ENCODE measurements at regions not wholly inside any gene's neighbourhood (a gene's known extent, or its start where the extent isn't known, plus 50 kb on each side); places are given as distances from the start of the nearest gene placed in this dataset.
"Not testable (repeated sequence)": the region's sequence is repeated elsewhere in the genome, so short reads cannot be mapped to it uniquely, and the experiment has no call there.

GRCh38 chr4:187464573-187464972 is 531.0 kb upstream of the ZFP42 start:
- no peak for DNase-seq

- no peak for DNase-seq
Observed at GRCh38 chr4:187467224-187467623, 528.3 kb upstream of the ZFP42 start.

DNA sequence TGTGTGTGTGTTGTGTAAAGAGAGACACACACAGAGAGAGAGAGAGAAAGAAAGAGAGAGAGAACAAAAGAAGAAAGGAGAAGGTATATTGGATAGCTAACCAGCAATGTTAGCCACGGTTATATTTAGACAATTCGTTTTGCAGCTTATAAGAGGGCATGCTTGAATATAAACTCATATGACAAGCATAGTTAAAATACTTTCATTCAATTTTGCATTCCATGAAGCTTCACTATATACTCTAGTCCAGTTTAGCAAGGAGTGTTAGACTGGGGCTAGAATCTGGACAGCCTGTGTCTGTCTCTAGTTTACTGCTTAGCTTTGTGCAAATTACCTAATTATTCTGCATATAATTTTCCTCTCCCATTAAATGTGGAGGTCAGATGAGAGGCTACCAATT is 525.9 kb upstream of the ZFP42 start:
- no peak for DNase-seq

DNA sequence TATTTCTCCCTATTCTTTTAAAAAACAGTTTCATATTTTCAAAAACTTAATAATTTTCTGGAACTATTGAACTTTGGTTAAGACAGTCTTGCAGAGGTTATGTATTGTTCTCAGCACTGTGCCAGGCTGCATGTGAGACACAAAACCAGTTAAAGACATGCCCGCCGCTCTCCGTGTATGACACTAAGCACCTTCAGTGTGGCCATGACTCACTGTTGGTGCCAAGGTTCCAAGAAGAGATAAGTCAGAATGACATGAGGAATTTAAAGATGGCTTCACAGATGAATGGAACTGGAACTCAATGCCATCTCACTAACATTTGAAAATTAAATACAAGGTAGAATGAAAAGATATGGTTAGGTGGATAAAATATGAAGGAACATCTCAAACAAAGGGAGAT is 525.5 kb upstream of the ZFP42 start:
- no peak for DNase-seq

DNA sequence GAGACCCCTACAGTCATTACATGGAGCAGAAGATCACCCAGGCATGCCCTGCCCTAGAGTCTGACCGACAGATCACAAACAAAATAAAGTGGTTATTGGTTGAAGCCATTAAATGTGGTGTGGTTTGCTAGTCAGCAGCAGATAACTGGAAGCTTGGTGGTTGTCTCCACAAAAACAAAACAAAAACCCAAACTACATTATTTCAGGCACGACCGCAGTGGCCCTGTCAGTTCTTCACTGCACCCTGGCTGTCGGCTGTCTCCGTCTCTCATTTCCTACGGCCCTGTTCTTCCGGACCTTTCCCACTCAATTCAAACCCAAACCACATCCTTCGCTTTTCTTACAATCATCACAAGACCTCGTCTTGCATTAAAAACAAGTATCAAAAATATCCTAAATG is 521.3 kb upstream of the ZFP42 start:
- no peak for DNase-seq

DNA sequence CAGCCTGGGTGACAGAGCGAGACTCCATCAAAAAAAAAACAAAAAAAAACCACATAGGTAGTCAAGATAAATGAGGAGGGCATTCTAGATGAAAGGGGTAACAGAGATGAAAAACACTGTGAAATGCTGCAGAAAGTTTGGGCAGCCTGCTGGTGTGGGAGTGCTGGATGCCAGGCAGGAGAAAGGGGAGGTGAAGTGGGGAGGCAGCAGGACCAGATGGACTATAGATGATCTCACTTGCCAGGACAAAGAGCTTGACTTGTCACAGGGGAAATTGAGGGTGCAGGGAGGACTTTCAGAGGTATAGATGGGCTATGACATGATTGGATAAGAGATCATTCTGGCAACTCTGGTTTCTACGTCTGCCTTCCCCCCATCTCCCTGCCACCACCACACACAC is 519.7 kb upstream of the ZFP42 start:
- no peak for DNase-seq

- DNase-seq: no peak
Observed at GRCh38 chr4:187477224-187477623, 518.3 kb upstream of the ZFP42 start.

- DNase-seq: no peak
Observed at GRCh38 chr4:187478292-187479140, 517.1 kb upstream of the ZFP42 start.

DNA sequence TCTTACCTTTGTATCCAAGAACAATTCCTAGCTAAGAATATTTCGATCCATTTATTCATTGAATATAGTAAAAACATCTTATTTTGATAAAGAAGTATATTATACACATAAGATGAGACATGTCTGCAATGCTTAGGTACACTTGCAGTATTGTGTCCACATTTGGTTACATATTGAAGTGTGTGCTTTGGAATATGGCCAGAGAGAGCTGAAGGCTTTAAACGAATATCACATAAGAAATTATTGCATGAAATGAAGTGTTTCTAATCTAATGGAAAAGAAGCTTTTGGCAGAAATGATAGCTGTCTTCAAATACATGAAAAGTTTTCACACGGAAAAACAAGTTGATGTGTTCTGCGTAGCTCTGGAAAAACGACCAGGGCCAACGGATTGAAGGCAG is 516.1 kb upstream of the ZFP42 start:
- DNase-seq: peak; percentile 30

DNA sequence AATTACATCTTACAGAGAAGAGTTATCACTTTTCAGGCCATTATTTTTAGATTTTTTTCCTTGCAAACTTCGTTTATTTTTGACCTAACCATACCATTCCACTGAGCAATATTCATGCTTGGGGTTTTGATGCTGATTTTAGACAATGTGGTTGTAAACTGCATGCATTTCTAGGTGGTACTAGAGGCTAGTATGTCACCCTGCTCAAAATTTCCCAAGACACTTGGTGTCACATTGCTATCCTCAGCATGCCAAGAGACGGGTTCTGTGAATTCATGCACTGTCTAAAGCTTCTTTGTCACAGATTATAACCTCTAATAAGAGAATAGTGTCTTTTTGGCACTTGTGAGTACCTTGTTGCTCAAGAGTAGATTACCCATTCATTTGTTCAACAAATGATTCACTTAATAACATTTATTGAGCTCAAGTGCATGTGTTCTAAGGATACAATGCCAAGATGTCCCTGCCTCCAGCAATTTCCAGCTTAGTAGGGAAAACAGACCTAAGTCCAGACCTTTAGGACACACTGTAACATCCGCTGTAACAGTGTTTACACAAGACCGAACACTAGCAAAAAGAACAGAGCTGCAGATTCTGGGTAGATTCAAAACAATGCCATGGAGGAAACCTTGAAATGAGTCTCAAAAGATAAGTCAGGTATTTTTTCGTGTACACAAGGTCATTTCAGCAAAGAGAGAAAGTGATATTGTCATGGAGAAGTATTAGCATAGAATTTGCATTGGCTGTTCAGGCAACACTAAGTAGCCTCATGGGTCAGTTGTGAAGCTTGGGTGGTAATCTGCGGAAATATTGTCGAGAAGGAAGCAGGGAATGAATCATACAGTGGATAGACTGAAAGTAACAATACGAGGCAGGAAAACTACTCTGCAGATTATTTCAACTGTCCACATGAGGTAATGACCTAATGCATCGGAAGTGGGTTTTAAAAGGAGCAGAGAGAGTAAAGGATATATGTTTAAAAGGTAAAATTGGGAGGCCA is 515.1 kb upstream of the ZFP42 start:
- DNase-seq: no peak

DNA sequence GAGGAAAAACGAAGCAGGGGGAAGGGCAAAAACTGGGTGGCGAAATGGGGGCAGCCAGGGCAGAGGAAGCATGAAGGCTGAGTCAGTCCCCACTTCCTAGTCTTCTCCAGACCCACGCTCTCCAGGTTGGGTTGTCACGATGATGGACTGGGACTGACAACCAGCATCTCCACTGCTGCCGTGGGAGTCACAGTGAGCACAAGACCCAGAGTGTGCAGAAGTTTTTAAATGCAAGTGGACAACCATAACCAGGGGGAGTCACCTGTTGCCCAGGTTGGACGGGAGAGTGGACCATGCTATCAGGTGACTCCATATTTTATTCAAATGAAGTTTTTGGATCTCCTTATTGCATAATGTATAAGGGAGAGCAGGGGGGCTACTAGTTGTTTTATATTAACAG is 511.4 kb upstream of the ZFP42 start:
- no peak for DNase-seq

- DNase-seq: no peak
Observed at GRCh38 chr4:187485676-187486075, 509.9 kb upstream of the ZFP42 start.

- DNase-seq: no peak
Observed at GRCh38 chr4:187491286-187491685, 504.3 kb upstream of the ZFP42 start.

GRCh38 chr4:187491959-187492358 is 503.6 kb upstream of the ZFP42 start:
- DNase-seq: no peak

- DNase-seq: no peak
Observed at GRCh38 chr4:187493661-187494060, 501.9 kb upstream of the ZFP42 start.

- peak; percentile 8 for DNase-seq
Observed at GRCh38 chr4:187499956-187500355, 495.6 kb upstream of the ZFP42 start.

GRCh38 chr4:187500796-187501195 is 494.8 kb upstream of the ZFP42 start:
- DNase-seq: no peak

DNA sequence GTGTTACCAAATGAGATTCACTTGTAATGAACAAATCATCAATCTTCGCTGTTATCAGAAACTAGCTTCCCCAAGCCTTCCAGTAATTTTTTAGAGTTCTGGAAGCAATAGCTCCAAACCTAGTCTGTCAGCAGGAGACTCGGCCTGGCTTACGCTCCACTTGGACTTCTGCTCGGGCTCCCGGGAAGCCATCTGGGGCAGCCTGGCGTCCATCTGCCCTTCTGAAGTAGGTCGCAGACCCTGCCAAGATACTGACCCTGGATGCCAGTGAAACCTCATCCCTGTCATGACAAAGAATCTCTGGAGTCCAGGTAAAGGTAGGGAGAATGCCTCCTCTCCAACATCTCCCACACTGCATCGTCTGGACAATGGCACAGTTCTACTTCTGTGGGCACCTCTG is 493.8 kb upstream of the ZFP42 start:
- DNase-seq: no peak

DNA sequence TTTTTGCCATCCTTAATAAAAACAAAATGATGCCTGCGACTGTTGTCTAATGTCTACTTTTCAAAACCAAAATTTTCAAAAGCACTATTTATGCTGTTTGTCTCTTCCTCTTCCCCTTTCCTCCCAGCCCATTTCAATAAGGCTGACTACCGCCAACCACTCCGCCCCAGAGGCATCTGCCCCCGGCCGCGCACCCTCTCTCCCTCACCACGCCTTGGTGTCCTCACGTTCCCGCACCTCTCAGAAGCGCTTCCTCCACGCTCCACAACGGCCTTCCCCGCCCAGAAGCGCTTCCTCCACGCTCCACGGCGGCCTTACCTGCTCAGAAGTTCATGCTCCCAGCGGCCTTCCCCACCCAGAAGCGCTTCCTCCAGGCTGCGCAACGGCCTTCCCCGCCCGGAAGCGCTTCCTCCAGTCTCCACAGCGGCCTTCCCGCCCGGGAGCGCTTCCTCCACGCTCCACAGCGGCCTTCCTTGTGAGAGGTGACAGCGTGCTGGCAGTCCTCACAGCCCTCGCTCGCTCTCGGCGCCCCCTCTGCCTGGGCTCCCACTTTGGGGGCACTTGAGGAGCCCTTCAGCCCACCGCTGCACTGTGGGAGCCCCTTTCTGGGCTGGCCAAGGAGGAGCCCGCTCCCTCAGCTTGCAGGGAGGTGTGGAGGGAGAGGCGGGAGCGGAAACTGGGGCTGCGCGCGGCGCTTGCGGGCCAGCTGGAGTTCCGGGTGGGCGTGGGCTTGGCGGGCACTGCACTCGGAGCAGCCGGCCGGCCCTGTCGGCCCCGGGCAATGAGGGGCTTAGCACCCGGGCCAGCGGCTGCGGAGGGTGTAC is 490.4 kb upstream of the ZFP42 start:
- no peak for DNase-seq

DNA sequence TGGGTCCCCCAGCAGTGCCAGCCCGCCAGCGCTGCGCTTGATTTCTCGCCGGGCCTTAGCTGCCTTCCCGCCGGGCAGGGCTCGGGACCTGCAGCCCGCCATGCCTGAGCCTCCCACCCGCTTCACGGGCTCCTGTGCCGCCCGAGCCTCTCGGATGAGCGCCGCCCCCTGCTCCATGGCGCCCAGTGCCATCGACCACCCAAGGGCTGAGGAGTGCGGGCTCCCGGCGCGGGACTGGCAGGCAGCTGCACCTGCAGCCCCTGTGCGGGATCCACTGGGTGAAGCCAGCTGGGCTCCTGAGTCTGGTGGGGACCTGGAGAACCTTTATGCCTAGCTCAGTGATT is 489.8 kb upstream of the ZFP42 start:
- not testable (repeated sequence) for DNase-seq

GRCh38 chr4:187516224-187516623 is 479.3 kb upstream of the ZFP42 start:
- DNase-seq: no peak

GRCh38 chr4:187541666-187542065 is 453.9 kb upstream of the ZFP42 start:
- DNase-seq: no peak

DNA sequence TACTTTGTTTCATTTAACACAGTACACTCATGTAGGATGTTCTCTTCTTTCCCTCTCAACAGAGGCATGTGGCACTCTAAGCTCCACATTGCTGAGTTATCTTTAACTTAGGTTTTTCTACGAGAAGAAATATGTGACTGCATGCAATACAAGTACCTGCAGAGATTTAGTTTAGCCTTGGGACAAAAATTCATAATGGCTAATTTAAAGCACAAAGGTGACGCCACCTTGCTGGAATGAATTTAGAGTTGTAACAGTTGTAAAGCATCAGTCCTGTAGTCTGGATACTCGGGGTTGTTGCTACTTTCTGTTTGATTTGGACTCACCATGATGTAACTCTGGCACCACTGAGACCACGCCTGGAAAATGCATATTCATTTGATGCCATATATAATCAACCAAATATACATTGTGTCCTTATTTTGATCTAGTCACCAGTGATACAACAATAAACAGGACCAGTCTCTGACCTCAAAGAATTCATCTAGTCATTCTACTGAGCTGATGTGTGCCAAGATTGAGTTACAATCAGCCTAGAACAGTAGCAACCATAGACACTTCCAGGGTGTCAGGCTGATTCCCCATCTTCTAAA is 451.0 kb upstream of the ZFP42 start:
- no peak for DNase-seq

Data from DMS53 (cell line).